ENCODE measurements at regions not wholly inside any gene's neighbourhood (a gene's known extent, or its start where the extent isn't known, plus 50 kb on each side); places are given as distances from the start of the nearest gene placed in this dataset.

GRCh38 chr13:74438901-74439300 lies 304.7 kb upstream of the KLF12 start:
- no peak for TF ChIP-seq CTCF (IDR thresholded peaks at IDR 0.05)
- TF ChIP-seq POLR2A (IDR thresholded peaks at IDR 0.05): no peak
